ENCODE measurements at regions not wholly inside any gene's neighbourhood (a gene's known extent, or its start where the extent isn't known, plus 50 kb on each side); places are given as distances from the start of the nearest gene placed in this dataset.

- TF ChIP-seq EZH2phosphoT487 (IDR thresholded peaks at IDR 0.05; ENCODE audit: borderline replicate concordance, low read depth, low read length): no peak
- no peak overlapping the region for H2AFZ ChIP-seq (ENCODE audit: low read length)
- POLR2A ChIA-PET: interaction anchor here (1.0 kb wide), 1 partner anchor 12 kb away, joined by 3 read pairs; no protein-coding TSS in a partner anchor
- H3K9me3 ChIP-seq (ENCODE audit: low read length): no peaks in the 10 kb centered on the region
- intact Hi-C loops (cut with micrococcal nuclease; ENCODE audit: unreplicated experiment): no loop called here
- no peak for DNase-seq (ENCODE audit: low spot score)
- H3K79me2 ChIP-seq (ENCODE audit: insufficient read depth, low read depth, low read length): no peaks in the 10 kb centered on the region
- no peaks in the 10 kb centered on the region for H3K9me2 ChIP-seq (ENCODE audit: insufficient read depth, low read length)
- H3K27ac ChIP-seq (ENCODE audit: low read depth, low read length, poor library complexity, severe bottlenecking): no peak overlapping the region
- no peaks in the 10 kb centered on the region for H4K20me1 ChIP-seq (ENCODE audit: insufficient read depth, low read length)
- no peaks in the 10 kb centered on the region for H3K4me1 ChIP-seq (ENCODE audit: insufficient read depth, low read length, poor library complexity, severe bottlenecking)
- no peak overlapping the region for H3K4me3 ChIP-seq (ENCODE audit: low read depth, low read length, poor library complexity, severe bottlenecking)
- CTCF ChIA-PET (ENCODE audit: unreplicated experiment): no interaction called here
- no peak overlapping the region for H3K4me2 ChIP-seq (ENCODE audit: low read length)
- H3K36me3 ChIP-seq (ENCODE audit: insufficient read depth, low read length): no peaks in the 10 kb centered on the region
- BruUV-seq (replicated peaks): no TSS peak
Observed at GRCh38 chr4:71260544-71260943, 78.3 kb upstream of the SLC4A4 start.

GRCh38 chr4:71261001-71261400, 77.8 kb upstream of the SLC4A4 start:
- no peaks in the 10 kb centered on the region for H3K4me1 ChIP-seq (ENCODE audit: insufficient read depth, low read length, poor library complexity, severe bottlenecking)
- no peaks in the 10 kb centered on the region for H3K36me3 ChIP-seq (ENCODE audit: insufficient read depth, low read length)
- no peak for DNase-seq (ENCODE audit: low spot score)
- POLR2A ChIA-PET: interaction anchor here (1.0 kb wide), 1 partner anchor 13 kb away, joined by 3 read pairs; no protein-coding TSS in a partner anchor
- H3K79me2 ChIP-seq (ENCODE audit: insufficient read depth, low read depth, low read length): no peaks in the 10 kb centered on the region
- CTCF ChIA-PET (ENCODE audit: unreplicated experiment): no interaction called here
- H3K4me3 ChIP-seq (ENCODE audit: low read depth, low read length, poor library complexity, severe bottlenecking): no peak overlapping the region
- H3K4me2 ChIP-seq (ENCODE audit: low read length): no peak overlapping the region
- no peak overlapping the region for H2AFZ ChIP-seq (ENCODE audit: low read length)
- intact Hi-C loops (cut with micrococcal nuclease; ENCODE audit: unreplicated experiment): no loop called here
- BruUV-seq (replicated peaks): no TSS peak
- TF ChIP-seq, protein P1, sequence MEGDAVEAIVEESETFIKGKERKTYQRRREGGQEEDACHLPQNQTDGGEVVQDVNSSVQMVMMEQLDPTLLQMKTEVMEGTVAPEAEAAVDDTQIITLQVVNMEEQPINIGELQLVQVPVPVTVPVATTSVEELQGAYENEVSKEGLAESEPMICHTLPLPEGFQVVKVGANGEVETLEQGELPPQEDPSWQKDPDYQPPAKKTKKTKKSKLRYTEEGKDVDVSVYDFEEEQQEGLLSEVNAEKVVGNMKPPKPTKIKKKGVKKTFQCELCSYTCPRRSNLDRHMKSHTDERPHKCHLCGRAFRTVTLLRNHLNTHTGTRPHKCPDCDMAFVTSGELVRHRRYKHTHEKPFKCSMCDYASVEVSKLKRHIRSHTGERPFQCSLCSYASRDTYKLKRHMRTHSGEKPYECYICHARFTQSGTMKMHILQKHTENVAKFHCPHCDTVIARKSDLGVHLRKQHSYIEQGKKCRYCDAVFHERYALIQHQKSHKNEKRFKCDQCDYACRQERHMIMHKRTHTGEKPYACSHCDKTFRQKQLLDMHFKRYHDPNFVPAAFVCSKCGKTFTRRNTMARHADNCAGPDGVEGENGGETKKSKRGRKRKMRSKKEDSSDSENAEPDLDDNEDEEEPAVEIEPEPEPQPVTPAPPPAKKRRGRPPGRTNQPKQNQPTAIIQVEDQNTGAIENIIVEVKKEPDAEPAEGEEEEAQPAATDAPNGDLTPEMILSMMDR (conservative IDR thresholded peaks at IDR 0.05; ENCODE audit: low read length): no peak
- no peak for TF ChIP-seq EZH2phosphoT487 (IDR thresholded peaks at IDR 0.05; ENCODE audit: borderline replicate concordance, low read depth, low read length)
- no peak overlapping the region for H3K27ac ChIP-seq (ENCODE audit: low read depth, low read length, poor library complexity, severe bottlenecking)
- H3K9me3 ChIP-seq (ENCODE audit: low read length): no peaks in the 10 kb centered on the region
- no peaks in the 10 kb centered on the region for H3K9me2 ChIP-seq (ENCODE audit: insufficient read depth, low read length)
- no peaks in the 10 kb centered on the region for H4K20me1 ChIP-seq (ENCODE audit: insufficient read depth, low read length)

GRCh38 chr4:71261633-71262121, 77.1 kb upstream of the SLC4A4 start:
- Histone ChIP-seq H3K27ac (ENCODE audit: low read depth, low read length, poor library complexity, severe bottlenecking) (no peak overlapping the region), H3K4me2 (ENCODE audit: low read length) (no peak overlapping the region), H3K79me2 (ENCODE audit: insufficient read depth, low read depth, low read length) (no peaks in the 10 kb centered on the region), H3K4me3 (ENCODE audit: low read depth, low read length, poor library complexity, severe bottlenecking) (no peak overlapping the region), H3K4me1 (ENCODE audit: insufficient read depth, low read length, poor library complexity, severe bottlenecking) (no peaks in the 10 kb centered on the region), H3K36me3 (ENCODE audit: insufficient read depth, low read length) (no peaks in the 10 kb centered on the region), H3K9me3 (ENCODE audit: low read length) (no peaks in the 10 kb centered on the region), H4K20me1 (ENCODE audit: insufficient read depth, low read length) (no peaks in the 10 kb centered on the region), H3K9me2 (ENCODE audit: insufficient read depth, low read length) (no peaks in the 10 kb centered on the region), H2AFZ (ENCODE audit: low read length) (no peak overlapping the region)
- ChIA-PET POLR2A (no interaction called here), CTCF (ENCODE audit: unreplicated experiment) (no interaction called here)
- no peak for TF ChIP-seq EZH2phosphoT487 (IDR thresholded peaks at IDR 0.05; ENCODE audit: borderline replicate concordance, low read depth, low read length)
- TF ChIP-seq, protein P1 (conservative IDR thresholded peaks at IDR 0.05; ENCODE audit: low read length): no peak
- BruUV-seq (replicated peaks): no TSS peak
- intact Hi-C loops (cut with micrococcal nuclease; ENCODE audit: unreplicated experiment): no loop called here
- no peak for DNase-seq (ENCODE audit: low spot score)
